A549 (cell line): ENCODE measurements at regions not wholly inside any gene's neighbourhood (a gene's known extent, or its start where the extent isn't known, plus 50 kb on each side); places are given as distances from the start of the nearest gene placed in this dataset.
"Not testable (repeated sequence)": the region's sequence is repeated elsewhere in the genome, so short reads cannot be mapped to it uniquely, and the experiment has no call there.

ENCODE experiments used
- ATAC-seq, 2 experiments: fragments of 200-7000 bp in 1 of 2; fragments of >200 bp in 1 of 2; cut with Nextera tagmentation in 1 of 2; cut with Tn5 transposase in 1 of 2; 3 replicates each; pipeline versions ENCODE4 v1.8.0 to v1.9.1; 2018 to 2020; ENCODE audit warnings: mild to moderate bottlenecking in 1 of 2, moderate library complexity in 1 of 2
- CTCF ChIA-PET: fragments of 300-600 bp; sonication (Branson Sonifier 250); formaldehyde crosslinking; extraction: SDS; loops from one replicate; lab custom pipeline; 2021; ENCODE audit warnings: antibody characterized with exemption, inconsistent platforms; lab: Yijun Ruan, JAX
- POLR2A ChIA-PET: fragments of 350-600 bp; formaldehyde crosslinking; extraction: SDS; loops from one replicate; lab custom pipeline; 2021; ENCODE audit warnings: antibody characterized with exemption, inconsistent platforms; lab: Yijun Ruan, JAX
- DNase-seq, 2 experiments: peaks; one replicate each; pipeline versions ENCODE4 v3.0.0 to v3.0.0-alpha.2; 2011 to 2016; ENCODE audit warnings: low read depth in 1 of 2, low spot score in 1 of 2
- FAIRE-seq: peaks from 2 replicates; lab custom pipeline; 2011; peaks lifted over from hg19 to GRCh38; lab: Jason Lieb, UNC
- H3K27ac ChIP-seq, 2 experiments: fragments of >200 bp; sonication (Bioruptor Twin); formaldehyde crosslinking; 3 replicates each; pipeline ENCODE4 v1.5.1; 2016 to 2017
- H3K4me1 ChIP-seq: fragments of >200 bp; sonication (Bioruptor Twin); formaldehyde crosslinking; 3 replicates; pipeline ENCODE4 v1.6.1; 2016
- H3K4me2 ChIP-seq: fragments of >200 bp; sonication (Bioruptor Twin); formaldehyde crosslinking; 3 replicates; pipeline ENCODE4 v1.6.1; 2016
- H3K4me3 ChIP-seq: fragments of >200 bp; sonication (Bioruptor Twin); formaldehyde crosslinking; 3 replicates; pipeline ENCODE4 v1.5.1; 2016
- H3K9me3 ChIP-seq: fragments of >200 bp; sonication (Bioruptor Twin); formaldehyde crosslinking; 3 replicates; pipeline ENCODE4 v1.6.1; 2016
- CBX8 ChIP-seq: fragments of 200-600 bp; sonication (generic); IDR thresholded peaks from 2 replicates; pipeline ENCODE4 v1.6.1; 2016
- CEBPB ChIP-seq, 2 experiments: fragments of >200 bp in 1 of 2; sonication (Bioruptor Twin) in 1 of 2; formaldehyde crosslinking in 1 of 2; IDR thresholded peaks; 2 replicates each; pipeline ENCODE4 v1.6.1; 2012 to 2016
- CHD2 ChIP-seq: fragments of 150-350 bp; IDR thresholded peaks from 2 replicates; pipeline ENCODE4 v1.6.1; 2014; ENCODE audit warnings: low read length; ENCODE audit not compliant: partially characterized antibody
- CHD4 ChIP-seq: fragments of 200-600 bp; sonication (generic); IDR thresholded peaks from 2 replicates; pipeline ENCODE4 v1.6.1; 2016; ENCODE audit warnings: antibody characterized with exemption, mild to moderate bottlenecking, borderline replicate concordance
- EP300 ChIP-seq, 2 experiments: fragments of >200 bp; sonication (Bioruptor Twin); formaldehyde crosslinking; IDR thresholded peaks; 2 replicates in 1 of 2; 3 replicates in 1 of 2; pipeline ENCODE4 v1.6.1; 2016 to 2017
- ESRRA ChIP-seq: fragments of 150-350 bp; IDR thresholded peaks from 2 replicates; pipeline ENCODE4 v1.6.1; 2014; ENCODE audit warnings: mild to moderate bottlenecking, low read length, borderline replicate concordance
- FOSL2 ChIP-seq, 2 experiments: fragments of 450-650 bp in 1 of 2; fragments of >200 bp in 1 of 2; sonication (Bioruptor Twin) in 1 of 2; formaldehyde crosslinking; IDR thresholded peaks; 2 replicates each; pipeline versions ENCODE4 v1.5.0 to v1.6.1; 2016 to 2020; ENCODE audit warnings: mild to moderate bottlenecking in 1 of 2, moderate library complexity in 1 of 2
- FOXS1 ChIP-seq: fragments of 250-450 bp; sonication (Bioruptor Pico); IDR thresholded peaks from 2 replicates; pipeline ENCODE4 v1.5.0; 2020; ENCODE audit warnings: mild to moderate bottlenecking, moderate library complexity
- HDAC2 ChIP-seq: fragments of 200-600 bp; sonication (generic); IDR thresholded peaks from 2 replicates; pipeline ENCODE4 v1.6.1; 2016
- HOXA7 ChIP-seq: fragments of 250-450 bp; sonication (Bioruptor Pico); IDR thresholded peaks from 2 replicates; pipeline ENCODE4 v1.5.0; 2020; ENCODE audit warnings: mild to moderate bottlenecking, moderate library complexity
- KDM1A ChIP-seq: fragments of 200-600 bp; sonication (generic); IDR thresholded peaks from 2 replicates; pipeline ENCODE4 v1.6.1; 2016; ENCODE audit warnings: low read depth, mild to moderate bottlenecking
- MAZ ChIP-seq: fragments of 150-350 bp; IDR thresholded peaks from 2 replicates; pipeline ENCODE4 v1.6.1; 2014; ENCODE audit warnings: antibody characterized with exemption, low read depth, low read length, borderline replicate concordance
- MYC ChIP-seq: IDR thresholded peaks from 2 replicates; pipeline ENCODE4 v1.6.1; 2012; ENCODE audit warnings: mild to moderate bottlenecking, inconsistent platforms, low read length, improper control_type of control experiment, borderline replicate concordance
- NR3C1 ChIP-seq: fragments of >200 bp; sonication (Bioruptor Twin); formaldehyde crosslinking; IDR thresholded peaks from 3 replicates; pipeline ENCODE4 v1.6.1; 2017
- POLR2A ChIP-seq: IDR thresholded peaks from 2 replicates; pipeline ENCODE4 v1.6.1; 2012; ENCODE audit warnings: mild to moderate bottlenecking, low read length
- RARB ChIP-seq: fragments of 250-450 bp; sonication (Bioruptor Pico); IDR thresholded peaks from 2 replicates; pipeline ENCODE4 v1.8.0; 2021; ENCODE audit warnings: mild to moderate bottlenecking, moderate library complexity
- RCOR1 ChIP-seq: fragments of 150-350 bp; IDR thresholded peaks from 2 replicates; pipeline ENCODE4 v1.6.1; 2014; ENCODE audit warnings: antibody characterized with exemption, low read length, low read depth
- SMC3 ChIP-seq: fragments of >200 bp; sonication (Bioruptor Twin); formaldehyde crosslinking; IDR thresholded peaks from 3 replicates; pipeline ENCODE4 v1.6.1; 2018; ENCODE audit warnings: inconsistent platforms
- TFCP2L1 ChIP-seq: fragments of 250-450 bp; sonication (Bioruptor Pico); IDR thresholded peaks from 2 replicates; pipeline ENCODE4 v1.5.0; 2021; ENCODE audit warnings: mild to moderate bottlenecking
- TP53 ChIP-seq: fragments of 250-450 bp; sonication (Bioruptor Pico); IDR thresholded peaks from 2 replicates; pipeline ENCODE4 v1.5.0; 2021; ENCODE audit warnings: mild to moderate bottlenecking, moderate library complexity
- ZC3H11A ChIP-seq: fragments of 450-650 bp; IDR thresholded peaks from 2 replicates; pipeline ENCODE4 v1.6.1; 2014; ENCODE audit warnings: antibody characterized with exemption, mild to moderate bottlenecking
- ZNF302 ChIP-seq: fragments of 250-450 bp; sonication (Bioruptor Pico); IDR thresholded peaks from 2 replicates; pipeline ENCODE4 v1.9.0; 2021; ENCODE audit warnings: inconsistent platforms, mild to moderate bottlenecking, moderate library complexity
- WGBS: methylation state at CpG from one replicate; pipeline ENCODE4 v1.1.6; 2017; ENCODE audit errors: missing lambda C conversion rate; 5-methylcytosine and 5-hydroxymethylcytosine counted together
- TF ChIP-seq, protein P1 (sequence below): fragments of >200 bp; sonication (Bioruptor Twin); formaldehyde crosslinking; IDR thresholded peaks from 2 replicates; pipeline ENCODE4 v1.6.1; 2016
- TF ChIP-seq, protein P2 (sequence below): fragments of >200 bp; sonication (Bioruptor Twin); formaldehyde crosslinking; IDR thresholded peaks from 3 replicates; pipeline ENCODE4 v1.5.1; 2016
- TF ChIP-seq, protein P3 (sequence below): IDR thresholded peaks from 2 replicates; pipeline ENCODE4 v1.6.1; 2012; ENCODE audit warnings: low read depth, borderline replicate concordance
- TF ChIP-seq, protein P4 (sequence below): fragments of 450-650 bp; IDR thresholded peaks from 2 replicates; pipeline ENCODE4 v1.6.1; 2014; ENCODE audit warnings: antibody characterized with exemption
- TF ChIP-seq, protein P5 (sequence below): fragments of 250-450 bp; sonication (Bioruptor Pico); IDR thresholded peaks from 2 replicates; pipeline ENCODE4 v1.5.0; 2021; ENCODE audit warnings: mild to moderate bottlenecking, moderate library complexity, borderline replicate concordance

DNA sequence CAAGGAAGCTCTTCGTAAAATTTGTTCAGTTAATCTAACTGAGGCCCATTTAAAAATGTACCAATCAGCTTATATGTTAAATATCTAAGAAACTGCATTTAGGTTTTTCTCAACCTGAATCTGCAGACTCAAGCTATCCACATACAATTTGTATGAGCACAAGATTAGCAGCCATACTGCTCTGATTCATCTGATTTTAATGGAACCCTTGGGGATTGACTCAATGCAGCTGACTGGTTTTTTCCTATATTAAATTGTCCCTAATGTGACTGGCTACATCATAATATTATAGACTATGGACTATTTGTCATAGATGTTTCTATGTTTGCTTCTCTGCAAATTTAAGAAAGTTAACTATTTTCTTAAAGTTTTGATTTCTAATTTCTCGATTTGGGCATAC is 451.0 kb upstream of the TUSC1 start (continued):
- no peak for TF ChIP-seq MYC
- TF ChIP-seq HOXA7 (CRISPR knock-in tag): no peak

DNA sequence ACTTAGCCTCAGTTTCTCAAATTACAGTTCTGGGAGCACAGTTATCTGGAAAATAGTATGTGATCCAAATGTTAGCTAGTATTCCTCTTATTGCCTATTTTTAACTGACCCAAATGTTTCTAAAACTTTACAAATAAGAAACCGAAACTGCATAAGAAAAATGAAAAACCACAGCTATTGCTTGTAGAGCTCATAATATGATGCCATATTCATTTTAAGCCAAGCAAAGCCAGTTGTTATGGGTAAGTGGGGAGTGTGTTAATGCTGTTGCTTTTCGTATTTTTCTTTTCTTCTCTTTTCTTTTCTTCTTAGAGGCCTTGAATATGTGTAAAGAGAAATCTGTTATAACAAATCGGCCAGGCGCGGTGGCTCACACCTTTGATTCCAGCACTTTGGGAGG is 447.4 kb upstream of the TUSC1 start:
- no peak overlapping the region for H3K27ac ChIP-seq

DNA sequence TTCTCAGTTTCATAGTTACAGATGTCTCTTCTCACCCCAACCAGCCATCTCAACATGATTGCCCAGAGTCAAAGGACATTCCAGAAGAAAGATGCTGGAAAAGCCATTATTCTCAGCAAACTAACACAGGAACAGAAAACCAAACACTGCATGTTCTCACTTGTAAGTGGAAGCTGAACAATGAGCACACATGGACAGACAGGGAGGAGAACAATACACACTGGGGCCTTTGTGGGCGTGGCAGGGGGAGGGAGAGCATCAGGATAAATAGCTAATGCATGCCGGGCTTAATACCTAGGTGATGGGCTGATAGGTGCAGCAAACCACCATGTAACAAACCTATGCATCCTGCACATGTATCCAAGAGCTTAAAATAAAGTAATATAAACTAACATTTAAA is 437.8 kb upstream of the TUSC1 start:
- H3K4me3 ChIP-seq, DNase-seq, H3K9me3 ChIP-seq, H3K4me1 ChIP-seq, POLR2A ChIA-PET, H3K4me2 ChIP-seq, FAIRE-seq, ATAC-seq, H3K27ac ChIP-seq: not testable (repeated sequence)
- CTCF ChIA-PET: interaction anchor here (0.8 to 0.9 kb wide), 2 partner anchors 13 to 35 kb away, joined by 3 read pairs; no protein-coding TSS in a partner anchor
- 21% methylated on average over 2 of the region's 2 CpGs for WGBS

More for the DNA sequence above, 447.4 kb upstream of the TUSC1 start:
- H3K9me3 ChIP-seq: no peaks in the 10 kb centered on the region
- FAIRE-seq (no peak), ATAC-seq (no peak), DNase-seq (no peak)
- TF ChIP-seq CHD4: no peak
- no peak overlapping the region for H3K4me3 ChIP-seq
- ChIA-PET CTCF (no interaction called here), POLR2A (no interaction called here)
- H3K4me1 ChIP-seq: no peaks in the 10 kb centered on the region
- WGBS: 73% methylated on average over 5 of the region's 5 CpGs
- H3K4me2 ChIP-seq: no peak overlapping the region

DNA sequence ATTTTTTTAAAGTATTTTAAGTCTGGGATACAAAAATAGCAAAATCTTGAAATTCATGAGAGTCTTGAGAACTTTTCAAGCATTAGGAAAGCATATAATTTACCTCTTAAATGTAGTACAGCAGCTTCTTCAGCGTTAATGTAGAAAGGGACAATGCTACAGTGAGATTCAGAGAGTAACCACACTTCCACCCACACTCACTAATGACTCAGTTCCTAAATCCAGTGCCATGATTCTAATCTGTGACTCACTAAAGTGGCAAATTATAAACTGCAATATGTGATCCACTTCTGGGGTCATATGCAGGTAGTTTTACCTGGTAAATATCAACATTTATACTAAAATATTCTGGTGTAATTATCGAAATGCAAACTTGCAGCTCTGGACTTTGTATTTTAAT is 434.5 kb upstream of the TUSC1 start:
- FAIRE-seq: no peak
- CTCF ChIA-PET: no interaction called here
- TF ChIP-seq HDAC2 (no peak), RCOR1 (no peak), EP300 (IDR thresholded peaks at IDR 0.05) (no peak), POLR2A (no peak), CEBPB (IDR thresholded peaks at IDR 0.05) (no peak), MAZ (no peak), TP53 (no peak), CHD2 (no peak), CBX8 (no peak), RARB (CRISPR knock-in tag) (no peak), FOSL2 (IDR thresholded peaks at IDR 0.05) (no peak), FOSL2 (CRISPR knock-in tag; IDR thresholded peaks at IDR 0.05) (no peak), ESRRA (no peak), FOXS1 (CRISPR knock-in tag) (no peak)
- TF ChIP-seq, protein P1, sequence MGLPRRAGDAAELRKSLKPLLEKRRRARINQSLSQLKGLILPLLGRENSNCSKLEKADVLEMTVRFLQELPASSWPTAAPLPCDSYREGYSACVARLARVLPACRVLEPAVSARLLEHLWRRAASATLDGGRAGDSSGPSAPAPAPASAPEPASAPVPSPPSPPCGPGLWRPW: no peak
- TF ChIP-seq, protein P2, sequence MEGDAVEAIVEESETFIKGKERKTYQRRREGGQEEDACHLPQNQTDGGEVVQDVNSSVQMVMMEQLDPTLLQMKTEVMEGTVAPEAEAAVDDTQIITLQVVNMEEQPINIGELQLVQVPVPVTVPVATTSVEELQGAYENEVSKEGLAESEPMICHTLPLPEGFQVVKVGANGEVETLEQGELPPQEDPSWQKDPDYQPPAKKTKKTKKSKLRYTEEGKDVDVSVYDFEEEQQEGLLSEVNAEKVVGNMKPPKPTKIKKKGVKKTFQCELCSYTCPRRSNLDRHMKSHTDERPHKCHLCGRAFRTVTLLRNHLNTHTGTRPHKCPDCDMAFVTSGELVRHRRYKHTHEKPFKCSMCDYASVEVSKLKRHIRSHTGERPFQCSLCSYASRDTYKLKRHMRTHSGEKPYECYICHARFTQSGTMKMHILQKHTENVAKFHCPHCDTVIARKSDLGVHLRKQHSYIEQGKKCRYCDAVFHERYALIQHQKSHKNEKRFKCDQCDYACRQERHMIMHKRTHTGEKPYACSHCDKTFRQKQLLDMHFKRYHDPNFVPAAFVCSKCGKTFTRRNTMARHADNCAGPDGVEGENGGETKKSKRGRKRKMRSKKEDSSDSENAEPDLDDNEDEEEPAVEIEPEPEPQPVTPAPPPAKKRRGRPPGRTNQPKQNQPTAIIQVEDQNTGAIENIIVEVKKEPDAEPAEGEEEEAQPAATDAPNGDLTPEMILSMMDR: no peak
- TF ChIP-seq, all 56 proteins: peak for 0
- no peak overlapping the region for H3K4me3 ChIP-seq
- DNase-seq: no peak
- no peaks in the 10 kb centered on the region for H3K4me1 ChIP-seq
- no peak overlapping the region for H3K27ac ChIP-seq
- no peak for ATAC-seq
- H3K9me3 ChIP-seq: 0 out of 3 replicates have a peak, but pooled peaks cover 4% of the 10 kb centered on the region
- WGBS: 14% methylated on average over 2 of the region's 2 CpGs
- no peak overlapping the region for H3K4me2 ChIP-seq
- POLR2A ChIA-PET: no interaction called here

DNA sequence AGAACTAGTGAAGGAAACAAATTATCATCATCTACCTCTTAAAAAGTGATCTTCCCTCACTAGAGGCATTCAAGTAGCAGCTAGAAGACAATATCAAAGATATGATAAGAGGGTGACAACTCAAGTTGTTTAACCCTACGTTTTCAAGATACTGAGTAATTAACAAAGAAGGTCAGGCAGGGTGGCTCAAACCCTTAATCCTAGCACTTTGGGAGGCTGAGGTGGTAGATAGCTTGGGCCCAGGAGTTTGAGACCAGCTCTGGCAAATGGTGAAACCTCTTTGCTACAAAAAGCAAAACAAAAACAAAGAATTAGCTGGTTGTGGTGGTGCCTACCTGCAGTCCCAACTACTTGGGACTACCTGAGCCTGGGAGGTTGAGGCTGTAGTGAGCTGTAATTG is 408.2 kb upstream of the TUSC1 start:
- no peak for FAIRE-seq
- CTCF ChIA-PET: no interaction called here
- no peak for DNase-seq
- ATAC-seq: no peak
- Histone ChIP-seq H3K27ac (no peak overlapping the region), H3K4me1 (no peaks in the 10 kb centered on the region), H3K9me3 (no peaks in the 10 kb centered on the region), H3K4me2 (no peak overlapping the region), H3K4me3 (no peak overlapping the region)
- POLR2A ChIA-PET: no interaction called here
- WGBS: 0% methylated on average over 1 of the region's 1 CpG
- TF ChIP-seq MYC (no peak), ZNF302 (CRISPR knock-in tag) (no peak), KDM1A (no peak), NR3C1 (no peak), ZC3H11A (no peak), TFCP2L1 (CRISPR knock-in tag) (no peak), SMC3 (no peak), RARB (CRISPR knock-in tag) (no peak)
- TF ChIP-seq, protein P3, sequence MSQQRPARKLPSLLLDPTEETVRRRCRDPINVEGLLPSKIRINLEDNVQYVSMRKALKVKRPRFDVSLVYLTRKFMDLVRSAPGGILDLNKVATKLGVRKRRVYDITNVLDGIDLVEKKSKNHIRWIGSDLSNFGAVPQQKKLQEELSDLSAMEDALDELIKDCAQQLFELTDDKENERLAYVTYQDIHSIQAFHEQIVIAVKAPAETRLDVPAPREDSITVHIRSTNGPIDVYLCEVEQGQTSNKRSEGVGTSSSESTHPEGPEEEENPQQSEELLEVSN: no peak
- TF ChIP-seq, protein P4, sequence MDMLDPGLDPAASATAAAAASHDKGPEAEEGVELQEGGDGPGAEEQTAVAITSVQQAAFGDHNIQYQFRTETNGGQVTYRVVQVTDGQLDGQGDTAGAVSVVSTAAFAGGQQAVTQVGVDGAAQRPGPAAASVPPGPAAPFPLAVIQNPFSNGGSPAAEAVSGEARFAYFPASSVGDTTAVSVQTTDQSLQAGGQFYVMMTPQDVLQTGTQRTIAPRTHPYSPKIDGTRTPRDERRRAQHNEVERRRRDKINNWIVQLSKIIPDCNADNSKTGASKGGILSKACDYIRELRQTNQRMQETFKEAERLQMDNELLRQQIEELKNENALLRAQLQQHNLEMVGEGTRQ: no peak
- TF ChIP-seq, protein P5, sequence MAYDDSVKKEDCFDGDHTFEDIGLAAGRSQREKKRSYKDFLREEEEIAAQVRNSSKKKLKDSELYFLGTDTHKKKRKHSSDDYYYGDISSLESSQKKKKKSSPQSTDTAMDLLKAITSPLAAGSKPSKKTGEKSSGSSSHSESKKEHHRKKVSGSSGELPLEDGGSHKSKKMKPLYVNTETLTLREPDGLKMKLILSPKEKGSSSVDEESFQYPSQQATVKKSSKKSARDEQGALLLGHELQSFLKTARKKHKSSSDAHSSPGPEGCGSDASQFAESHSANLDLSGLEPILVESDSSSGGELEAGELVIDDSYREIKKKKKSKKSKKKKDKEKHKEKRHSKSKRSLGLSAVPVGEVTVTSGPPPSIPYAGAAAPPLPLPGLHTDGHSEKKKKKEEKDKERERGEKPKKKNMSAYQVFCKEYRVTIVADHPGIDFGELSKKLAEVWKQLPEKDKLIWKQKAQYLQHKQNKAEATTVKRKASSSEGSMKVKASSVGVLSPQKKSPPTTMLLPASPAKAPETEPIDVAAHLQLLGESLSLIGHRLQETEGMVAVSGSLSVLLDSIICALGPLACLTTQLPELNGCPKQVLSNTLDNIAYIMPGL (CRISPR knock-in tag): no peak
